Endothelial cell of umbilical vein (primary cell): ENCODE measurements at regions not wholly inside any gene's neighbourhood (a gene's known extent, or its start where the extent isn't known, plus 50 kb on each side); places are given as distances from the start of the nearest gene placed in this dataset.

Source experiments
- BruUV-seq: library from RNA; stranded (reverse); fragments of 400-500 nt; replicated peaks from 2 replicates; lab custom pipeline; 2021; lab: Mats Ljungman, UMichigan
- CTCF ChIA-PET: fragments of 300-600, 350-600 bp; sonication (Branson Sonifier 250); formaldehyde crosslinking; loops from one replicate; lab custom pipeline; 2021; ENCODE audit warnings: antibody characterized with exemption, inconsistent platforms; lab: Charles Lee
- POLR2A ChIA-PET: fragments of 300-600, 350-600 bp; sonication (Branson Sonifier 250); formaldehyde crosslinking; loops from one replicate; lab custom pipeline; 2021; ENCODE audit warnings: antibody characterized with exemption, inconsistent platforms; lab: Charles Lee
- DNase-seq: peaks from one replicate; pipeline ENCODE4 v3.0.0-alpha.2; 2011; ENCODE audit warnings: low read depth, low spot score
- FAIRE-seq: peaks from 2 replicates; lab custom pipeline; 2011; peaks lifted over from hg19 to GRCh38; lab: Jason Lieb, UNC
- H2AFZ ChIP-seq: 2 replicates; pipeline ENCODE4 v1.6.0; 2012; ENCODE audit warnings: low read depth, low read length, control low read depth, inconsistent platforms
- H3K27ac ChIP-seq: 2 replicates; pipeline ENCODE4 v1.5.1; 2011; ENCODE audit warnings: low read depth, mild to moderate bottlenecking, control low read depth, low read length, moderate library complexity; ENCODE audit not compliant: insufficient read depth
- H3K27me3 ChIP-seq, 2 experiments: 2 replicates each; pipeline versions ENCODE4 v1.6.0 to v1.6.1; 2011; ENCODE audit warnings: low read length in 2 of 2, mixed read lengths in 1 of 2; ENCODE audit not compliant: control insufficient read depth in 2 of 2, insufficient read depth in 2 of 2
- H3K36me3 ChIP-seq, 2 experiments: 2 replicates in 1 of 2; 3 replicates in 1 of 2; pipeline ENCODE4 v1.5.1; 2011; ENCODE audit warnings: low read length in 2 of 2, mild to moderate bottlenecking in 1 of 2, moderate library complexity in 1 of 2; ENCODE audit not compliant: control insufficient read depth in 2 of 2, insufficient read depth in 2 of 2; ENCODE audit errors: extremely low read depth in 1 of 2
- H3K4me1 ChIP-seq: 3 replicates; pipeline ENCODE4 v1.5.1; 2011; ENCODE audit warnings: mild to moderate bottlenecking, low read length; ENCODE audit not compliant: control insufficient read depth, insufficient read depth; ENCODE audit errors: extremely low read depth
- H3K4me2 ChIP-seq: 2 replicates; pipeline ENCODE4 v1.6.1; 2011; ENCODE audit warnings: low read length, control low read depth, mixed read lengths; ENCODE audit not compliant: insufficient read depth
- H3K4me3 ChIP-seq, 3 experiments: fragments of 200-600 bp in 1 of 3; sonication (generic), shearing (Covaris generic) in 1 of 3; replicated peaks in 1 of 3; 2 replicates each; pipeline ENCODE4 v1.5.1; 2011 to 2016; ENCODE audit warnings: control low read depth in 3 of 3, low read length in 3 of 3, mild to moderate bottlenecking in 2 of 3, inconsistent platforms in 1 of 3, low read depth in 1 of 3, moderate library complexity in 1 of 3; ENCODE audit not compliant: insufficient read depth in 1 of 3
- H3K79me2 ChIP-seq: 2 replicates; pipeline ENCODE4 v1.6.0; 2012; ENCODE audit warnings: low read length, inconsistent platforms; ENCODE audit not compliant: control insufficient read depth, insufficient read depth
- H3K9ac ChIP-seq: replicated peaks from 2 replicates; pipeline ENCODE3; 2011; ENCODE audit warnings: low read length, control low read depth; ENCODE audit not compliant: insufficient read depth; ENCODE audit errors: extremely low read depth
- H3K9me1 ChIP-seq: replicated peaks from 3 replicates; pipeline ENCODE4 v1.6.0; 2011; ENCODE audit warnings: mild to moderate bottlenecking, low read length; ENCODE audit not compliant: control insufficient read depth, insufficient read depth; ENCODE audit errors: extremely low read depth
- H3K9me3 ChIP-seq: replicated peaks from 2 replicates; pipeline ENCODE4 v1.5.1; 2012; ENCODE audit warnings: low read length, inconsistent platforms; ENCODE audit not compliant: control insufficient read depth, insufficient read depth
- H4K20me1 ChIP-seq: replicated peaks from 2 replicates; pipeline ENCODE3; 2011; ENCODE audit warnings: mild to moderate bottlenecking, low read length; ENCODE audit not compliant: control insufficient read depth, insufficient read depth; ENCODE audit errors: extremely low read depth
- CTCF ChIP-seq, 2 donors: IDR thresholded peaks; 1 replicate in 1 of 2; 2 replicates in 1 of 2; pipeline ENCODE4 v1.5.1; 2011; ENCODE audit warnings: low read length in 2 of 2, mild to moderate bottlenecking in 2 of 2, moderate library complexity in 2 of 2, control low read depth in 1 of 2, inconsistent platforms in 1 of 2, low read depth in 1 of 2; ENCODE audit not compliant: insufficient read depth in 1 of 2; ENCODE audit errors: extremely low read depth in 1 of 2
- EZH2 ChIP-seq: IDR thresholded peaks from 2 replicates; pipeline ENCODE4 v1.6.1; 2012; ENCODE audit warnings: borderline replicate concordance, low read depth, mild to moderate bottlenecking, moderate library complexity, low read length, inconsistent platforms; ENCODE audit not compliant: severe bottlenecking
- FOS ChIP-seq: IDR thresholded peaks from 2 replicates; pipeline ENCODE4 v1.6.1; 2011; ENCODE audit warnings: mild to moderate bottlenecking, low read length, moderate library complexity, borderline replicate concordance; ENCODE audit not compliant: insufficient read depth
- GATA2 ChIP-seq: IDR thresholded peaks from 2 replicates; pipeline ENCODE4 v1.7.0; 2011; ENCODE audit warnings: low read depth, mild to moderate bottlenecking, moderate library complexity, mixed read lengths, low read length; ENCODE audit not compliant: insufficient read length, insufficient read depth
- JUN ChIP-seq: IDR thresholded peaks from 2 replicates; pipeline ENCODE4 v1.6.1; 2011; ENCODE audit warnings: borderline replicate concordance, low read depth; ENCODE audit not compliant: insufficient read length, insufficient read depth
- MAX ChIP-seq: IDR thresholded peaks from 2 replicates; pipeline ENCODE4 v1.6.1; 2011; ENCODE audit not compliant: insufficient read depth, insufficient read length
- MYC ChIP-seq: IDR thresholded peaks from one replicate; pipeline ENCODE4 v1.6.1; 2011; ENCODE audit warnings: mild to moderate bottlenecking, low read depth, low read length
- POLR2A ChIP-seq: IDR thresholded peaks from 2 replicates; pipeline ENCODE4 v1.6.1; 2012; ENCODE audit warnings: low read depth, mild to moderate bottlenecking, control low read depth, low read length
- POLR2AphosphoS5 ChIP-seq: IDR thresholded peaks from 2 replicates; pipeline ENCODE4 v1.6.1; 2012; ENCODE audit warnings: low read depth, mild to moderate bottlenecking, control low read depth, low read length, moderate library complexity; ENCODE audit not compliant: insufficient read depth
- dilution Hi-C: fragments of 300-500 bp; cut with MboI; formaldehyde crosslinking; loops from one replicate; pipeline ENCODE4 v1.15.0; 2019; ENCODE audit warnings: low sequenced_read_pairs; ENCODE audit not compliant: extremely low pct_ligation_motif_present
- intact Hi-C: fragments of 100-400 bp; cut with micrococcal nuclease; formaldehyde crosslinking; loops from one replicate; pipeline ENCODE4 v1.10.0; 2022

GRCh38 chr1:191255354-191256054 lies 777.8 kb upstream of the BRINP3 start:
- no peak overlapping the region for H3K9ac ChIP-seq
- no peak overlapping the region for H3K4me2 ChIP-seq
- intact Hi-C loops (no loop called here), dilution Hi-C loops (no loop called here)
- H2AFZ ChIP-seq, result no peak overlapping the region
- no peak for FAIRE-seq
- no peaks in the 10 kb centered on the region for H3K36me3 ChIP-seq
- no peaks in the 10 kb centered on the region for H3K9me1 ChIP-seq
- H3K4me3 ChIP-seq, result no peak overlapping the region
- DNase-seq, result no peak
- H3K9me3 ChIP-seq, result no peaks in the 10 kb centered on the region
- ChIA-PET CTCF (no interaction called here), POLR2A (interaction anchor here (0.6 kb wide), 1 partner anchor 112 kb away, joined by 10 read pairs; no protein-coding TSS in a partner anchor)
- TF ChIP-seq FOS (no peak), POLR2A (no peak), JUN (no peak), CTCF (IDR thresholded peaks at IDR 0.05; ENCODE audit: extremely low read depth in 1 of 2, insufficient read depth in 1 of 2, low read depth in 1 of 2, low read length in 2 of 2) (no peak), MYC (no peak)
- no peaks in the 10 kb centered on the region for H3K79me2 ChIP-seq
- H3K27me3 ChIP-seq, result no peaks in the 10 kb centered on the region
- no TSS peak for BruUV-seq
- no peaks in the 10 kb centered on the region for H3K4me1 ChIP-seq
- no peaks in the 10 kb centered on the region for H4K20me1 ChIP-seq
- no peak overlapping the region for H3K27ac ChIP-seq

- dilution Hi-C loops, result no loop called here
- H3K27ac ChIP-seq, result no peak overlapping the region
Measured at GRCh38 chr1:191256917-191257316, 779.3 kb upstream of the BRINP3 start.

More at GRCh38 chr1:191256917-191257316, 779.3 kb upstream of the BRINP3 start:
- no peaks in the 10 kb centered on the region for H3K27me3 ChIP-seq
- ChIA-PET POLR2A (no interaction called here), CTCF (no interaction called here)
- no peaks in the 10 kb centered on the region for H4K20me1 ChIP-seq
- H3K9me1 ChIP-seq, result no peaks in the 10 kb centered on the region
- DNase-seq (no peak), FAIRE-seq (no peak)
- no TSS peak for BruUV-seq
- no peaks in the 10 kb centered on the region for H3K79me2 ChIP-seq
- no peaks in the 10 kb centered on the region for H3K36me3 ChIP-seq
- no peak overlapping the region for H3K4me3 ChIP-seq
- H2AFZ ChIP-seq, result no peak overlapping the region
- no peak overlapping the region for H3K4me2 ChIP-seq
- H3K9ac ChIP-seq, result no peak overlapping the region
- no peaks in the 10 kb centered on the region for H3K4me1 ChIP-seq
- TF ChIP-seq EZH2, result no peak
- TF ChIP-seq POLR2A, result no peak
- TF ChIP-seq POLR2AphosphoS5, result no peak
- TF ChIP-seq MAX, result no peak
- no peak for TF ChIP-seq GATA2
- no peak for TF ChIP-seq JUN
- no peak for TF ChIP-seq MYC
- TF ChIP-seq FOS, result no peak
- TF ChIP-seq CTCF (IDR thresholded peaks at IDR 0.05; ENCODE audit: extremely low read depth in 1 of 2, insufficient read depth in 1 of 2, low read depth in 1 of 2, low read length in 2 of 2), result no peak
- intact Hi-C loops, result no loop called here
- no peaks in the 10 kb centered on the region for H3K9me3 ChIP-seq
